Right atrium auricular region (tissue), 2 donors: ENCODE measurements at regions not wholly inside any gene's neighbourhood (a gene's known extent, or its start where the extent isn't known, plus 50 kb on each side); places are given as distances from the start of the nearest gene placed in this dataset.
"Not testable (repeated sequence)": the region's sequence is repeated elsewhere in the genome, so short reads cannot be mapped to it uniquely, and the experiment has no call there.

Experiments used
- DNase-seq: peaks from one replicate; pipeline ENCODE4 v3.0.0-alpha.2; 2019; ENCODE audit warnings: low spot score
- H3K27ac ChIP-seq, 2 donors: fragments of 200-600 bp; sonication (generic); 1 replicate in 1 of 2; 2 replicates in 1 of 2; pipeline ENCODE4 v1.5.1; 2016 to 2019
- H3K27me3 ChIP-seq, 2 donors: fragments of 200-600 bp; sonication (generic); one replicate each; pipeline versions ENCODE4 v1.5.1 to v1.6.0; 2017 to 2019
- H3K36me3 ChIP-seq: fragments of 200-600 bp; sonication (generic); one replicate; pipeline ENCODE4 v1.5.1; 2016
- H3K4me1 ChIP-seq, 2 donors: fragments of 200-600 bp; sonication (generic); one replicate each; pipeline versions ENCODE4 v1.5.1 to v1.6.0; 2017 to 2019
- H3K4me3 ChIP-seq, 2 donors: fragments of 200-600 bp; sonication (generic); 1 replicate in 1 of 2; 2 replicates in 1 of 2; pipeline ENCODE4 v1.5.1; 2017 to 2019; ENCODE audit warnings: mild to moderate bottlenecking in 1 of 2, moderate library complexity in 1 of 2
- H3K9me3 ChIP-seq, 2 donors: fragments of 200-600 bp; sonication (generic); one replicate each; pipeline ENCODE4 v1.5.1; 2019
- TF ChIP-seq, protein P1 (sequence below), 2 donors: fragments of 200-600 bp; sonication (generic); IDR thresholded peaks; one replicate each; pipeline ENCODE4 v1.5.1; 2019; ENCODE audit warnings: antibody characterized with exemption in 2 of 2

GRCh38 chr13:59320021-59320420 lies 843.7 kb downstream of the DIAPH3 start:
- H3K27ac ChIP-seq = no peak overlapping the region
- TF ChIP-seq, protein P1, sequence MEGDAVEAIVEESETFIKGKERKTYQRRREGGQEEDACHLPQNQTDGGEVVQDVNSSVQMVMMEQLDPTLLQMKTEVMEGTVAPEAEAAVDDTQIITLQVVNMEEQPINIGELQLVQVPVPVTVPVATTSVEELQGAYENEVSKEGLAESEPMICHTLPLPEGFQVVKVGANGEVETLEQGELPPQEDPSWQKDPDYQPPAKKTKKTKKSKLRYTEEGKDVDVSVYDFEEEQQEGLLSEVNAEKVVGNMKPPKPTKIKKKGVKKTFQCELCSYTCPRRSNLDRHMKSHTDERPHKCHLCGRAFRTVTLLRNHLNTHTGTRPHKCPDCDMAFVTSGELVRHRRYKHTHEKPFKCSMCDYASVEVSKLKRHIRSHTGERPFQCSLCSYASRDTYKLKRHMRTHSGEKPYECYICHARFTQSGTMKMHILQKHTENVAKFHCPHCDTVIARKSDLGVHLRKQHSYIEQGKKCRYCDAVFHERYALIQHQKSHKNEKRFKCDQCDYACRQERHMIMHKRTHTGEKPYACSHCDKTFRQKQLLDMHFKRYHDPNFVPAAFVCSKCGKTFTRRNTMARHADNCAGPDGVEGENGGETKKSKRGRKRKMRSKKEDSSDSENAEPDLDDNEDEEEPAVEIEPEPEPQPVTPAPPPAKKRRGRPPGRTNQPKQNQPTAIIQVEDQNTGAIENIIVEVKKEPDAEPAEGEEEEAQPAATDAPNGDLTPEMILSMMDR (IDR thresholded peaks at IDR 0.05) = no peak

DNA sequence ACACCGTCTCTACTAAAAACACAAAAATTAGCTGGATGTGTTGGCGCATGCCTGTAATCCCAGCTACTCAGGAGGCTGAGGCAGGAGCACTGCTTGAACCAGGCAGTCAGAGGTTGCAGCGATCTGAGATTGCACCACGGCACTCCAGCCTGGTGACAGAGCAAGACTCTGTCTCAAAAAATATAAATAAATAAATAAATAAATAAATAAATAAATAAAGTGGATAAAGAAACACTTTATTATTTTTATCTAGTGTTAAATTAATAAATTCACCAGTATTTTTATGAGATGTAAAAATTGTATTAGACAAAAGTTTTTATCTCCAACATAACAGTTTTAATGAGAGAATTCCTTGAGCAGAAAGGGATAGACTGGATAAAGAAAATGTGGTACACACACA lies 839.3 kb downstream of the DIAPH3 start:
- H3K4me3 ChIP-seq, H3K27me3 ChIP-seq, H3K27ac ChIP-seq, H3K9me3 ChIP-seq, H3K4me1 ChIP-seq, H3K36me3 ChIP-seq, DNase-seq: not testable (repeated sequence)

More at GRCh38 chr13:59320021-59320420, 843.7 kb downstream of the DIAPH3 start:
- H3K4me1 ChIP-seq = no peaks in the 10 kb centered on the region
- H3K27me3 ChIP-seq = no peaks in the 10 kb centered on the region
- no peak for DNase-seq
- no peaks in the 10 kb centered on the region for H3K36me3 ChIP-seq
- H3K9me3 ChIP-seq = no peaks in the 10 kb centered on the region
- no peak overlapping the region for H3K4me3 ChIP-seq

DNA sequence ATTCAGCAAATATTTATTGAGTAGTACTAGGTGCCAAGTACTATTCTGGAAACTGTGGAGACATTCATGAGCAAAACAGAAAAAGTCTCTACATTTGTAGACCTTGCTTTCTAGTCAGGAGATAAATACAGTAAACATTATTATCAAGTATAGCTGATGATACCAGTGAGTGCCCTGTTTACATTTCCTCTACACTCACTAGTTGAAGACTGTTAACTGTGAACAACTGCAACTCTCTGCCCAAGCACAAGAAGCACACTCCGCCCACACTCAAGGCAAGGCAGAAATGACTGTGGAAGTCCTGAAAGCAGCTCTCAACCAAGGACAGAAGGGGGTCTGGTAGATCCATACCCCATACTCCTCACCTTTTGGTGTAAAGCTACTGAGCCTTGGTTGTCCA lies 837.0 kb downstream of the DIAPH3 start:
- Histone ChIP-seq H3K9me3 (no peaks in the 10 kb centered on the region), H3K27ac (no peak overlapping the region), H3K27me3 (no peaks in the 10 kb centered on the region), H3K4me3 (no peak overlapping the region), H3K4me1 (no peaks in the 10 kb centered on the region), H3K36me3 (no peaks in the 10 kb centered on the region)
- TF ChIP-seq, protein P1 (IDR thresholded peaks at IDR 0.05) = no peak
- no peak for DNase-seq

DNA sequence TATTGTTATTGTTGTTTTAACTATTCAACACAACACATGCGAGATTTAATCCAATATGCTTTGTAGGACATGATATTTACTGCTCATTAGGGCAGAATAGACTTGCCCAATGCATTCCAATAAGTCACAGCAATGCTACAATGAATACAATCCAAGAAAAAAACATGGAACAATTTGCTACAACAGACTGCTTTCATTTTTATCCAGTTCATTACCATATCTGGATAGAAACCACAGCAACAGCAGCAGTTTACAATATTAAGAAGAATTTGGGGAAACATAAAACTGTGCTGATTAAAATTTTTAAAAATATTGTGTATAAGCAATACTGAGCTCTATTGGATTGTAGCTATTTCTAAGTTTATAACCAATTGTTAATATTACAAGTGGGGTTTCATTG lies 833.0 kb downstream of the DIAPH3 start:
- TF ChIP-seq, protein P1 (IDR thresholded peaks at IDR 0.05) = no peak
- H3K9me3 ChIP-seq = no peaks in the 10 kb centered on the region
- H3K36me3 ChIP-seq = no peaks in the 10 kb centered on the region
- H3K27ac ChIP-seq = no peak overlapping the region
- no peaks in the 10 kb centered on the region for H3K27me3 ChIP-seq
- H3K4me1 ChIP-seq = no peaks in the 10 kb centered on the region
- no peak for DNase-seq
- H3K4me3 ChIP-seq = no peak overlapping the region

- Histone ChIP-seq H3K36me3 (no peaks in the 10 kb centered on the region), H3K4me1 (peaks cover 0 to 10% of the 10 kb centered on the region in 2 donors), H3K9me3 (no peaks in the 10 kb centered on the region), H3K27ac (no peak overlapping the region), H3K27me3 (no peaks in the 10 kb centered on the region), H3K4me3 (no peak overlapping the region)
- no peak for DNase-seq
- TF ChIP-seq, protein P1 (IDR thresholded peaks at IDR 0.05) = no peak
These were observed 830.8 kb downstream of the DIAPH3 start for GRCh38 chr13:59332966-59333365.

DNA sequence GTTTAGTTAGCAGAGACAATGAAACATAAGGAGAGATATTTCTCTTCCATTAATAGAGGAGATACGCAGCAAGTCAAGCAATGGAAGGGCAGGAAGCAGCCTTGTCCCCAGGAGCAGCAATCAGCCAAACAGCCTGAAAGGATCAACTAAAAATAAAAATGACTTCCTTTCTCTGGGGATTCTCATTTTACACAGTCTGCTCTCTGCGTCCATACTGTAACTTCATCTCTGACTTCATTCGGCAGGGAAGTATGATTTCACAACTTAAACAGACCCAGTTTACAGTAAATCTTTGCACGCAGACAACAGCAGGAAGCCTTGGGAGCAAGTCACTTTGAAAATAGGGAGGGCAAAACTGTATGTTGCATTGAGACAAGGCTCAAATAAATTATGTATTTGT lies 826.7 kb downstream of the DIAPH3 start:
- TF ChIP-seq, protein P1 (IDR thresholded peaks at IDR 0.05) = no peak
- Histone ChIP-seq H3K27me3 (no peaks in the 10 kb centered on the region), H3K36me3 (no peaks in the 10 kb centered on the region), H3K4me1 (peaks cover 0 to 18% of the 10 kb centered on the region in 2 donors), H3K4me3 (no peak overlapping the region), H3K9me3 (no peaks in the 10 kb centered on the region), H3K27ac (no peak overlapping the region)
- no peak for DNase-seq
